ENCODE measurements at regions not wholly inside any gene's neighbourhood (a gene's known extent, or its start where the extent isn't known, plus 50 kb on each side); places are given as distances from the start of the nearest gene placed in this dataset.

- TF ChIP-seq CTCF (IDR thresholded peaks at IDR 0.05) = no peak
Measured at GRCh38 chr5:42021923-42022322, 96.8 kb downstream of the FBXO4 start.

DNA sequence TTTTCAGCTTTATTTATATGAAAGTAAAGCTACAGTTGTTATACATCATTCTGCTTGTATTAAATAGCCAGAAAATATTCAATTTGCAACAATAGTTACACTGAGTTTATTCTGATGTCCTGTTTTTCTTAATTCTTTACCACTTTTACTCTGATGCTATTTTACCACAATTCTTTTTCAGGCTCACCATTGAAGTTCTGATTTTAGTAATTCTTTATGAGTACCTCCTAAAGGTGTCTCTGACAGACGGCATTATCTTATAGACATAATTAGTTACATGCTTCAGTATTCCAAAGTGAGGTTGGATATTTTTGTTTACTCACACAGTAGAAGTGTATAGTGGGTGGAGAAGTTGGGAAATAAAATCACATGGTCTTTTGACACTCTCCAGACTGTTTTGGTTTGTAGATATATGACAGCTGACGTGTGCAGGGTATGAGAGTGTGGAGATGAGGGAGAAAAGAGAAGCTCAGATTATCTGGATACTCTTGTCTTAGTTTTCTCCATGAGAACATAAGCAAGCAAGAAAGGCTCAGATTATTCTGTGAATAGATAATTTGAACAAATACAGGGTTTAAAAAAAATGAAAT lies 97.4 kb downstream of the FBXO4 start:
- TF ChIP-seq CTCF (IDR thresholded peaks at IDR 0.05) = no peak

DNA sequence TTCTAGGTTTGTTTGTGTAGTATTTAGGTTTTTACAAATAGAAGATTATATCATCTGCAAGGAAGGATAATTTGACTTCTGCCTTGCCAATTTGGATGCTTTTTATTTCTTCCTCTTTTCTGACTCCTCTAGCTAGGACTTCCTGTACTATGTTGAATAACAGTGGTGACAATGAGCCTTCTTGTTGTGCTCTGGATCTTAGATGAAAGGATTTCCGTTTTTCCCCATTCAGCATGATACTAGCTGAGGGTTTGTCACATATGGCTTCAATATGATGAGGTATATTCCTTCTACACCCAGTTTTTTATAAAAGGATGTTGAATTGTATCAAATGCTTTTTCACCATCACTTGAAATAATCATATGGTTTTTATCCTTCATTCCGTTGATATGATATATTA lies 101.4 kb downstream of the FBXO4 start:
- TF ChIP-seq CTCF (IDR thresholded peaks at IDR 0.05) = no peak

DNA sequence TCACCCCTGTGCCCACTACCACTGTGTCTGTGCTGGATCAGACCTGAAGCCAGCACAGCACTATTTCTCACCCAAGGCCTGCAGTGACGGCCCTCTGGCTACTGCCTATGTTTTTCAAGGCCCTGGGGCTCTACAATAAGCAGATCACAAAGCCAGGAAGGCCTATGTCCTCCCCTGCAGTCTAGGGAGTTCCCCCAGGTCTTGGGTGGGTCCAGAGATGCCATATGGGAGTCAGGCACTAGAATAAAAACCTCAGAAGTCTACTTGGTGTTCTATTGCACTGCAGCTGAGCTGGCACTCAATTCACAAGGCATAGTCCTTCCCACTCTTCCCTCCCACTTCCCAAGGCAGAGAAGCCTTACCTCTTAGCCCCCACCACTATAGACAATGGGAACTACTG lies 107.1 kb downstream of the FBXO4 start:
- no peak for TF ChIP-seq CTCF (IDR thresholded peaks at IDR 0.05)

DNA sequence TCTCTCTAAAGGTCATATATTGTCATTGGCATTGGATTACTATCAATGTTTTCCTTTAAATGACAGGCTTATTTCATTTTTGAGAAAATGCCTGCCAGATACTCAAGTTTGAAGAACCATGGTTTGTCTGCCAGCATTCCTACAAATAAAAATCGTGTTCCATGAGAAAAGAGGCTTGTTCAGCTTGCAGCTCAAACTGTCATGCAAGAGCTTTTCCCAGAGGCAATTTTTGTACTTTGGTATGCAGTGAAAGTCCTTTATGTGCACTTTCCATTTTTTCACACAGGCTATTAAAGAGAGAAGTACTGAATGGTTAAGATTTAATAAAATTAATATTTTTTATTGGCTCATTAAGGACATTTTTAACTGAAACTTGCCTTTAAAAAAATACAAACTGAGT lies 110.4 kb downstream of the FBXO4 start:
- TF ChIP-seq CTCF (IDR thresholded peaks at IDR 0.05) = no peak

- TF ChIP-seq CTCF (IDR thresholded peaks at IDR 0.05) = no peak
Measured at GRCh38 chr5:42036379-42036778, 111.3 kb downstream of the FBXO4 start.

DNA sequence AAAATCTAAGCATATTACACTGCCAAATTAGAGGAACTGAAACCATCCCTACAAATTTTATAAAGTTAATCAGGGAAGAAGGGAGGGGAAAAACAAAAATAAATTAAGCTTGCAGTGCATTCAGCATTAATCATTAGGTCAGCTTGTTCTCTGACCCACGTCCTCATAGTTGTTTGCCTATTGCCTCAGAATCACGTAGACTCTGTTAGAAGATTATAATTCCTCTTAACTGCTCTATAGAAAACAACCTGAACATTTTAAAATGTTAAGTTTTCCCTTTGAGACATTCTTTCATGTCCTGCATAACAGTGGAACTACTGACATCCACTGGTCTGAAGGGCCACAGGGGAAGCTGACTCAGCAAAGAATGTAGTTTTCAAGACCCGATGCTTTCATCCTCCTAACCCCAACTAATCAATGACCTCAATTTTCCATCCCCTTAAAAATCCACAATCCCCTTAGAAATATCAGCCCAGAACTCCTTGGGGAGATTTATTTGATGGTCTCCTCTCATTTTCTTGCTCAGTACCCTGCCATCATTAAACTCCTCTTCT lies 112.4 kb downstream of the FBXO4 start:
- TF ChIP-seq CTCF (IDR thresholded peaks at IDR 0.05) = no peak

GRCh38 chr5:42043400-42043799 lies 118.3 kb downstream of the FBXO4 start:
- TF ChIP-seq CTCF (IDR thresholded peaks at IDR 0.05) = no peak

All from LNCAP (cell line).